Hepatocyte (in vitro differentiated cells): ENCODE measurements at regions not wholly inside any gene's neighbourhood (a gene's known extent, or its start where the extent isn't known, plus 50 kb on each side); places are given as distances from the start of the nearest gene placed in this dataset.
"Not testable (repeated sequence)": the region's sequence is repeated elsewhere in the genome, so short reads cannot be mapped to it uniquely, and the experiment has no call there.

ENCODE experiments used
- CTCF ChIP-seq: fragments of 200-600 bp; sonication (generic); IDR thresholded peaks from 2 replicates; pipeline ENCODE4 v1.5.1; 2016; ENCODE audit warnings: antibody characterized with exemption, mild to moderate bottlenecking; ENCODE audit not compliant: poor library complexity
- EZH2 ChIP-seq: fragments of 200-600 bp; sonication (generic); IDR thresholded peaks from 2 replicates; pipeline ENCODE4 v1.6.1; 2016; ENCODE audit warnings: antibody characterized with exemption, mild to moderate bottlenecking, borderline replicate concordance

GRCh38 chr2:87184260-87184659 lies 162.6 kb upstream of the PLGLB1 start:
- not testable (repeated sequence) for TF ChIP-seq CTCF, EZH2
